MV-4-11 (cell line): ENCODE measurements at regions not wholly inside any gene's neighbourhood (a gene's known extent, or its start where the extent isn't known, plus 50 kb on each side); places are given as distances from the start of the nearest gene placed in this dataset.

Experiments used
- DNase-seq: peaks from one replicate; lab custom pipeline; 2025; lab: John Stamatoyannopoulos, UW

DNA sequence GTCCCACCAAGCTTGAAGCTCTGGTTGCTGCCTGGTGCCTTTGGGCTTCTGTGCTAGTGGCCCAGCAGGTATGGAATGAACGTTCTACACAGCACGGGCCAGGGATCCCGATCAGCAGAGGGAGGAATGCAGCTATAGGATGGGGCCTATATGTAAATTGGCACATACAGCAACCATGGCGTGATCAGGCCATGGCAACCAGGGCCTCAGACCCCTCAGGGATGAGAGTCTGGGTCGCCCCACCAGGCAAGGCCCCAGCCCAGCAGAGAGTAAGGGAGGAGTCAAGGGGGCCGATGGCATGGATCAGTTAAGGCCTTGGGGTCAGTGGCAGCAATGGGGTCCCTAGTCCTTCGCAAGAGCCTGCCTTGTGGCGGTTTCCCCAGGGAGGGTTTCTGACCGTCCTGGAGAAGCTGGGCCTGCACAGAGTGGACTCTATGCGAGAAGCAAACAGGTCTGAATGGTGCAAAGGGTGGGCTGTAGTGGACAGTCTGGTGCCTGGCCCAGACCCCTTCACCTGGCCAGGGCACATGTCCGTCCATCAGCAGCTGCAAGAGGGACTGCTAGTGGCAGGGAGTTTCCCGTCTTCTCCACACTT is 98.2 kb upstream of the SLC22A11 start:
- no peak for DNase-seq

DNA sequence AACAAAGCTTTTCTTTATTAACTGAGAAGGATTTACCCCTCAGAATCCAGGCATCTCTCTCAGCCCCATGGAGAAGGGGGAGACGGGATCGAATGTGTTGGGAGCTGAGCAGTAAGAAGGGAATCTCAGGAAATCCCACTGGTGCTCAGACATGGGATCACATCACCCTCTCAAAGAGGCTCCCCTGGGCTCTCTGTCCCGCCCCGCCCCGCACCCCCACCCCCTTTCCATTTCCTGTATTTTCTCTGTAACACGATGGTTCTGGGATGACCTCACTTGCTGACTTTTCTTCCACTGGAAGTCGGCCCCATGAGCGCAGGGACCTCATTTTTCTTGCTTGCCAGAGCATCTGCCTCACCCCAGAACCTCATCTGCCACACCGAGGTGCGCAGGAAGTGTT is 96.7 kb upstream of the SLC22A11 start:
- DNase-seq, result no peak

GRCh38 chr11:64459609-64460008 is 96.1 kb upstream of the SLC22A11 start:
- no peak for DNase-seq

- no peak for DNase-seq
These were observed 94.7 kb upstream of the SLC22A11 start for GRCh38 chr11:64461081-64461480.

DNA sequence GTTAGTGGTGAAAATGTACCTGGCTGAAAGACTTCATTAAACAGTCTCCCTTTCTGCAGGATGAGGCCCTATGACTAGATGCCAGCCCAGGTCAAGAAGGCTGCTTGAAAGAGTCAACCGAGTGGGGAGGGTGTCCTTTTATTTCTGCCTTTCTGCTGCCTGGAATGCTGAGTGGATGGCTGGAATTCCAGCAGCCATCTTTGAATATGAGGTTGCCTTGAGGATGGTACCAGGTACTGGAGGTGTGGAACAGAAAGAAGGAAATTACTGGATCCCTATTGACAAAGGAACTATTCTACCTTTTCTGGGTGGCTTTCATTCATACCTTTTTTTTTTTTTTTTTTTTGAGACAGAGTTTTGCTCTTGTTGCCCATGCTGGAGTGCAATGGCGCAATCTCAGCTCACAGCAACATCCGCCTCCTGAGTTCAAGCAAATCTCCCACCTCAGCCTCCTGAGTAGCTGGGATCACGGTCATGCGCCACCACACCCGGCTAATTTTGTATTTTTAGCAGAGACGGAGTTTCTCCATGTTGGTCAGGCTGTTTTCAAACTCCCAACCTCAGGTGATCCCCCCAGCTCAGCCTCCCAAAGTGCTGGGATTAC is 89.5 kb upstream of the SLC22A11 start:
- no peak for DNase-seq

DNA sequence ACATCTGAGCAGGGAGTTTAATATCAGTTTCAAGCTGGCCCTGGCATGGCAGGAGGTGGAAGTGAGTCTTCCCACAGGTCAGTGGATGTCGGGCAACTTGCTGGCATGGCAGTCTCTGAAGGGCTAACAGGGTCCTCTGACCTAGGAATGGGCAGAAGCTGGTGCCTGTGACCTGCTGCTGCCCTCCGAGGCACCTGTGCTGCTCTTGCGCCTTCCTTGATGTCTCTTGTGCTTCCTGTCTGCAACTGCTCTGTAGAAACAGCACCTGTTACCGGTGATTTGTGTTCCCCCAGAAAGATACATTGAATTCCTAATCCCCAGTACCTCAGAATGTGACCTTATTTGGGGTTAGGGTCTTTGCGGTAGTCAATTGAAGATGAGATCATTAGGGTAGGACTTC is 86.5 kb upstream of the SLC22A11 start:
- no peak for DNase-seq

- no peak for DNase-seq
These were observed 82.9 kb upstream of the SLC22A11 start for GRCh38 chr11:64472593-64473455.

DNA sequence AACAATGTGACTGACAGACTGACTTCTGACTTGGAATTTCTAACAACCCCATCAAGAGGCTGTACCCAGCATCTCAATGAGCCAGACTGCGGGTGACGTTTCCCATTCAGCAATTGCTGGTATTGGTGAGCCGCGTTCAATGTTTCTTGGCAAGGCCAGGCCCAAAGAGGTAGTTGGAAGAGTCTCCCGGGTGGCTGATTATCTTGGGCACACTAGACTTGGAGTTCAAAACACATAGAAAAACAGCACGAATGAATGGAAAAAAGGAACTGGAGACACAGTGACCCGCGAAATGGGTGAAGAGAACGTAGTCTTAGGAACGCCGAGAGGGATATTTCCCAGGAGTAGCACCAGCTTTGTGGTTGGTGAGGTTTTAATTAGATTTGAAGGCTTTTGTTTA is 81.1 kb upstream of the SLC22A11 start:
- DNase-seq, result no peak

DNA sequence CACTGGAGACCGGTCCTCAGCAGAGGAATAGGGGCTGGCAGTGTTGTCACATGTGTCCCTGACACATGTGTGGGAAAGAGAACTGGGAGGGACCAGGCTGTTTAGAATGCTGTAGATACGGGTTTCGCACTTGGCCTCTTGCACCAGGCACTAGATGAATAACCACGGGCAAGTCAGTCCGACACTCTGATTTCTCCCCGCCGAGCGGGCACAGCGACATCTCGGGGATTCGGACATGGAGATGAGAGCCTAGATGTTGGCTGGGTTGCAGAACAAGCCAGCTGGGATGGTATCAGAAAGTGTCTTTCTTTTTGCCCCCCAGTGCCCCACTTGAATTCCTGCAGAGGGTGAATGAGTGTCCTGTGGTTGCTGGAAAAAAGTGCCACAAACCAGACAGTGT is 80.6 kb upstream of the SLC22A11 start:
- no peak for DNase-seq

DNA sequence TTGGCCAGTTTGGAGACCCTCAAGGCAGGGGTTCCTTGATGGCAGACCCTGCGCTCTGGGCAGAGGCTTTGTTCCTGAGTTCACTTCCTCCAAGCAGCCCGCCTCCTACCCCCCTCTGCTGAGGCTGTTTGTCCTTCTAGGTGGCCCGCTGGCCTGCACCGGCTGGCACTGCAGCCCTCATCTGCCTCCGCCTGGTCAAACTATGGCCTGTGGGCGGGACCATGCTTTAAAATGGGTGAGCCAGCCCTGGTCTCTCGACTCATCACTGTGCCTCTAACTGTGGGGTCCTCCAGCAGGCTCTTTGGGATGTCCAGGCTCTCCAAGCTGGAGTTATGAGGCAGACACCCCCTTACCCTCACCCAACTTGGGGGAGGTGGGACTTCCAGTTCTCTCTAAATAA is 78.9 kb upstream of the SLC22A11 start:
- no peak for DNase-seq

DNA sequence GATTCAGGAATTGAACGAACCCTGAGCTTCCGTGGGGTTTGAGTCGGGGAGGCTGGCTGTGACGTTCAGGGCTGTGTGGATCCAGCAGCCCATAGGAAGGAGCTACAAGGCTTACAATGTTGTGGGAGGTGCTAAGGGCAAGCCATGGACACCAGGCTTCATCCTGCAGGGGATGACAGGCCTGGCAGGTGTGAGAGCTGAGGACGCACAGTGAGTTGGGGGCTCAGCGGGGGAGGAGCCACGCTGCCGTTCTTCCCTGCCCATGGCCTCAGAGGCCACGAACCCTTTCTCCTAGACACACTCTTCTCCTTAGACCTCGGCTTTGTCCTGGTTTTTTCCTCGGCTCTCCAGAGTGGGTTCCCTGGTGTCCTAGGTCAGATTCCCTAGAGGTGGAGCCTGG is 78.1 kb upstream of the SLC22A11 start:
- no peak for DNase-seq

GRCh38 chr11:64482588-64482987 is 73.2 kb upstream of the SLC22A11 start:
- no peak for DNase-seq

DNA sequence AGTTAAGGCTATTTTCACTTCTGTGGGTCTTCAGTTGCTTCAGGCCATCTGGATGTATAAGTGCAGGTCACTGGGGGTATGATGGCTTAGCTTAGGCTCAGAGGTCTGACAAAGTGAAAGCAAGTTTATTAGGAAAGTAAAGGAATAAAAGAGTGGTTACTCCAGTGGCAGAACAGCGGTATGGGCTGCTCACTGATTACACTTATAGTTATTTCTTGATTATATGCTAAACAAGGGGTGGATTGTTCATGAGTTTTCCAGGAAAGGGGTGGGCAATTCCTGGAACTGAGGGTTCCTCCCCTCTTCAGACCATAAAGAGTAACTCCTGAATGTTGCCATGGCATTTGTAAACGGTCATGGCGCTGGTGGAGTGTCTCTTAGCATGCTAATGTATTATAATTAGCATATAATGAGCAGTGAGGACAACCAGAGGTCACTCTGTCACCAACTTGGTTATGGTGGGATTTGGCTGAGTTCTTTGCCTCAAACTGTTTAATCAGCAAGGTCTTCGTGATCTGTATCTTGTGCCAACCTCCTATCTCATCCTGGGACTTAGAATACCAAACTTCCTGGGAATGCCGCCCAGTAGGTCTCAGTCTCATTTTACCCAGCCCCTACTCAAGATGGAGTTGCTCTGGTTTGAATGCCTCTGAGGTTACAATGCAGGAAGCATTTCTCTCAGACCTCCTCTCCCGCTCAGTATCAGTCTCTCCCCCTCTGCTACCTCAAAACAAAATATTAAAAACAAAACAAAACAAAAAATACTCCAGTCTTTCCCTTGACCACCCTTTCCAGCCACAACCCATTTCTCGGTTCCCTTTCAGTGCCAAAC is 71.3 kb upstream of the SLC22A11 start:
- DNase-seq, result peak; percentile 39

DNA sequence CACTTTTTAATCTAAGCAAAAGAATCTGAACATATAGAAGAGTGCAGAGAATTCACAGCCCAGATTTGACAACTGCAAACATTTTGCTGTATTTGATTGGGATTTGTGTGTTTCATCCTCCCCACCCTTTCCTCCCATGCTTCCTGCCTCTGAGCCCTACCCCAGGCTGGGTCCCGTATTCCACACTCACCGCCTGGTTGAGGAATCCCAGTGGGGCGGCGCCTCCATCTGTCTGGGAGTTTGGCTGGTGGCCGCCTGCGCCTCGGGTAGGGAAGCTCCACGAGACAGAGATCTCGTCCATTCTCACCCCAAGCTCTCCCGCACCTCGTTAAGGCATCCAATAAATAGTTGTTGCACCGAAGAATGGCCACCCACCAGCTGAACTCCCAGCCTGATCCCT is 70.7 kb upstream of the SLC22A11 start:
- DNase-seq, result no peak

GRCh38 chr11:64489831-64490441 is 65.8 kb upstream of the SLC22A11 start:
- peak; percentile 40 for DNase-seq

GRCh38 chr11:64490562-64491216 is 65.1 kb upstream of the SLC22A11 start:
- no peak for DNase-seq

DNA sequence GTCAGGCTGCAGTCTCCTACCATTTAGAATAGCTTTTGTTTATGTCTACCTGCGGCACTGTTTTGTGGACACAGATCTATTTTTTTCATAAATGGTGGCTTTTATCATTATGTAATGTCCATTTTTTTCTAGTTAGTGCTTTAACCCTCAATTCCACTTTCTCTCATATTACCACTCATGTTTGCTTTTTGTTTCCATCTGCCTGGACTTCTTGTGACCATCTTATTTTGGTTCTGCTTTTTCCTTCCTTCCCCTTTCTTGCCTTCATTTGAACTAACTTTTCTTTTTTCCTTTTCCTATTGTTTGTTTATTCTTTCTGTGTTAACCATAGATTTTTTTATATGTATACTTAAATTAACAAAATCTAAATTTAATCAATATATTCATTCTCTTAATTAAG is 63.2 kb upstream of the SLC22A11 start:
- DNase-seq, result peak; percentile 90

GRCh38 chr11:64498136-64498535 is 57.6 kb upstream of the SLC22A11 start:
- peak; percentile 86 for DNase-seq

DNA sequence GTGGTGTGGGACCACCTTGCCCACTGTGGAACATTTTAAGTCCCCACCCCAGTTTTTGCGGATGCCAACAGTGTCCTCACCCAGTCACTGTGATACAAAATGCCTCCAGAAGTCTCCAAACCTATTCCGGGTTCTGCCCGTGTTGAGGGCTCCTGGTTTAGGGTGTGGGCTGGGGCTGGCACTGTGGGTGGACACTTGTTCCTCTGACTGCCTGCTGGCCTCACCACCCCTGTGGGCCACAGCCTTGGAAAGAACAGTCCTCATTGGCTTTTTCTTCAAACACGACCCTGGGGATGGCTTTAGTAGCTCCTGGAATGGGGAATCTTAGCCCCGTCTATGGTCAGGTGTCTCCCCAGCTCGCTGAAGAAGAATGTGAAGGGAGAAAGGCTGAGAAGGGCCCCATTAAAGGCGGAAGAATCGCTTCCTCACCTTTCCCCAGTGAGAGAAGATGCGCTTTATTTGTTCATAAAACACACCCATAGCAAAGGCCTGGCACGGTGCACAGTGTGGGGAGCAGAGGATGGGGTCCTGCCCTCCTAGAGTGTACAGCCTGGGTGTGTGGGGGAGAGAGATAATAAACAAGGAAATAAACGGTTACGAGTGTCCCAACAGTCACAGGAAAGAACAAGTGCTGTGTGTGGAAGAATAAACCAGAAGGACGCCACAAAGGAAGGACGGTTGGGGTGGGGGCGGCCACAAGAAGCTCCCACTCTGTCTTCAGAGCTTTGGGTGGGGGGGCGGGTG is 56.3 kb upstream of the SLC22A11 start:
- peak; percentile 77 for DNase-seq

DNA sequence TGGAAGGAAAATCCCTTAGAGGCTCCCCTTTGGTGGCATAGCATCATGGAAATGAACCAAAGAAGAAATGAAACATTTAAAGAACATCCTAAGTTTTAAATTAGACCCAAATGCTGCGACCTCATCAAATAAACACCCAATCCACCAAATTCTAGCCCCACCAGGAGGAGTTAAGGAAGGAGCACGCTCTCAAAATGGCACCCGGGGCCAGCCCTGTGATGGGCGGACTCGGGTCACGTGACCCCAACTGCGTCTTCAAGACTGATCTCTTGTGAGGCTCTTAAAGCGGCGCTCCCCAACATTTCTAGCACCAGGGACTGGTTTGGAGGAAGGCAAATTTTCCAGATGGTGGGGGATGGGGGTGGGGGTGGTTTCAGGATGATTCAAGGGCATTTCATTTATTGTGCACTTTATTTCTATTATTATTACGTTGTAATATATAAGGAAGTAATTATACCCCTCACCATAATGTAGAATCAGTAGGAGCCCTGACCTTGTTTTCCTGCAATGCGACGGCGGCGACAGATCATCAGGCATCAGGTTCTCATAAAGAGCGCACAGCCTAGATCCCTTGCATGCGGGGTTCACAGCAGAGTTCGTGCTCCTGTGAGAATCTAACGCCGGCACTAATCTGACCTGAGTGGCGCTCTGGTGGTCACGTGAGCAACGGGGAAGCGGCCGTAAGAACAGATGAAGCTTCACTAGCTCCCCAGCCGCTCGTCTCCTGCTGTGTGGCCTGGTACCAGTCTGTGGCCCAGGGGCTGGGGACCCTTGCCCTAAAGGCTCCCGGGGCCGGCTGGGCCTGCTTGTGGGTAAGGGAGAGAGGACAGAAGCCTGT is 55.3 kb upstream of the SLC22A11 start:
- DNase-seq, result peak; percentile 85
